ENCODE measurements at regions not wholly inside any gene's neighbourhood (a gene's known extent, or its start where the extent isn't known, plus 50 kb on each side); places are given as distances from the start of the nearest gene placed in this dataset.
"Not testable (repeated sequence)": the region's sequence is repeated elsewhere in the genome, so short reads cannot be mapped to it uniquely, and the experiment has no call there.

GRCh38 chr2:14454202-14454601 is 178.3 kb upstream of the LRATD1 start:
- Histone ChIP-seq H3K27ac (no peak overlapping the region), H3K4me3 (no peak overlapping the region), H3K9me3 (replicated peaks) (peaks cover 15% of the 10 kb centered on the region; the same call in 1 of the 2 replicates), H3K27me3 (replicated peaks) (no peaks in the 10 kb centered on the region), H3K4me1 (replicated peaks) (no peaks in the 10 kb centered on the region), H3K36me3 (no peaks in the 10 kb centered on the region)
- DNase-seq (ENCODE audit: low read depth in 1 of 2, low spot score in 2 of 2), result no peak

GRCh38 chr2:14459786-14460325 is 172.7 kb upstream of the LRATD1 start:
- no peak for DNase-seq (ENCODE audit: low read depth in 1 of 2, low spot score in 2 of 2)

GRCh38 chr2:14475994-14476393 is 156.5 kb upstream of the LRATD1 start:
- H3K4me3 ChIP-seq, result no peak overlapping the region
- H3K4me1 ChIP-seq (replicated peaks), result no peaks in the 10 kb centered on the region
- H3K27ac ChIP-seq, result no peak overlapping the region
- no peaks in the 10 kb centered on the region for H3K27me3 ChIP-seq (replicated peaks)
- no peaks in the 10 kb centered on the region for H3K36me3 ChIP-seq
- no peak for DNase-seq (ENCODE audit: low read depth in 1 of 2, low spot score in 2 of 2)
- peaks cover 4% of the 10 kb centered on the region; the same call in 1 of the 2 replicates for H3K9me3 ChIP-seq (replicated peaks)

More at GRCh38 chr2:14459786-14460325, 172.7 kb upstream of the LRATD1 start:
- Histone ChIP-seq H3K4me3 (no peak overlapping the region), H3K9me3 (replicated peaks) (peaks cover 20% of the 10 kb centered on the region), H3K27ac (no peak overlapping the region), H3K36me3 (no peaks in the 10 kb centered on the region), H3K4me1 (replicated peaks) (no peaks in the 10 kb centered on the region), H3K27me3 (replicated peaks) (no peaks in the 10 kb centered on the region)

GRCh38 chr2:14479486-14479885 is 153.0 kb upstream of the LRATD1 start:
- H3K36me3 ChIP-seq, result no peaks in the 10 kb centered on the region
- no peaks in the 10 kb centered on the region for H3K27me3 ChIP-seq (replicated peaks)

GRCh38 chr2:14480120-14480519 is 152.4 kb upstream of the LRATD1 start:
- peaks cover 4% of the 10 kb centered on the region; the same call in 1 of the 2 replicates for H3K9me3 ChIP-seq (replicated peaks)
- no peaks in the 10 kb centered on the region for H3K27me3 ChIP-seq (replicated peaks)
- no peak overlapping the region for H3K4me3 ChIP-seq
- no peak overlapping the region for H3K27ac ChIP-seq
- H3K36me3 ChIP-seq, result no peaks in the 10 kb centered on the region
- no peaks in the 10 kb centered on the region for H3K4me1 ChIP-seq (replicated peaks)
- no peak for DNase-seq (ENCODE audit: low read depth in 1 of 2, low spot score in 2 of 2)

More at GRCh38 chr2:14479486-14479885, 153.0 kb upstream of the LRATD1 start:
- Histone ChIP-seq H3K4me3 (no peak overlapping the region), H3K4me1 (replicated peaks) (no peaks in the 10 kb centered on the region), H3K27ac (no peak overlapping the region), H3K9me3 (replicated peaks) (peaks cover 4% of the 10 kb centered on the region; the same call in 1 of the 2 replicates)
- DNase-seq (ENCODE audit: low read depth in 1 of 2, low spot score in 2 of 2), result no peak

GRCh38 chr2:14480906-14481305 is 151.6 kb upstream of the LRATD1 start:
- Histone ChIP-seq H3K36me3 (no peaks in the 10 kb centered on the region), H3K4me3 (no peak overlapping the region), H3K4me1 (replicated peaks) (no peaks in the 10 kb centered on the region), H3K9me3 (replicated peaks) (peaks cover 4% of the 10 kb centered on the region; the same call in 1 of the 2 replicates), H3K27me3 (replicated peaks) (no peaks in the 10 kb centered on the region), H3K27ac (no peak overlapping the region)
- DNase-seq (ENCODE audit: low read depth in 1 of 2, low spot score in 2 of 2), result no peak

GRCh38 chr2:14492920-14493503 is 139.5 kb upstream of the LRATD1 start:
- Histone ChIP-seq H3K9me3 (replicated peaks) (peaks cover 6% of the 10 kb centered on the region; the same call in 1 of the 2 replicates), H3K27me3 (replicated peaks) (no peaks in the 10 kb centered on the region), H3K36me3 (no peaks in the 10 kb centered on the region), H3K4me1 (replicated peaks) (no peaks in the 10 kb centered on the region), H3K4me3 (no peak overlapping the region), H3K27ac (no peak overlapping the region)
- no peak for DNase-seq (ENCODE audit: low read depth in 1 of 2, low spot score in 2 of 2)

- Histone ChIP-seq H3K4me3 (no peak overlapping the region), H3K36me3 (no peaks in the 10 kb centered on the region), H3K27me3 (replicated peaks) (no peaks in the 10 kb centered on the region), H3K4me1 (replicated peaks) (no peaks in the 10 kb centered on the region), H3K27ac (no peak overlapping the region), H3K9me3 (replicated peaks) (peaks cover 6% of the 10 kb centered on the region; the same call in 1 of the 2 replicates)
- DNase-seq (ENCODE audit: low read depth in 1 of 2, low spot score in 2 of 2), result no peak
Measured at GRCh38 chr2:14494759-14495158, 137.8 kb upstream of the LRATD1 start.

GRCh38 chr2:14501061-14501460 is 131.5 kb upstream of the LRATD1 start:
- Histone ChIP-seq H3K4me1 (replicated peaks) (no peaks in the 10 kb centered on the region), H3K9me3 (replicated peaks) (no peaks in the 10 kb centered on the region), H3K27me3 (replicated peaks) (no peaks in the 10 kb centered on the region), H3K27ac (no peak overlapping the region), H3K36me3 (no peaks in the 10 kb centered on the region), H3K4me3 (no peak overlapping the region)
- no peak for DNase-seq (ENCODE audit: low read depth in 1 of 2, low spot score in 2 of 2)

GRCh38 chr2:14506955-14507354 is 125.6 kb upstream of the LRATD1 start:
- not testable (repeated sequence) for H3K36me3 ChIP-seq; DNase-seq (ENCODE audit: low read depth in 1 of 2, low spot score in 2 of 2); H3K27ac ChIP-seq; H3K9me3 ChIP-seq (replicated peaks); H3K27me3 ChIP-seq (replicated peaks); H3K4me1 ChIP-seq (replicated peaks); H3K4me3 ChIP-seq

GRCh38 chr2:14511541-14511940 is 121.0 kb upstream of the LRATD1 start:
- H3K36me3 ChIP-seq, result no peaks in the 10 kb centered on the region
- no peak for DNase-seq (ENCODE audit: low read depth in 1 of 2, low spot score in 2 of 2)
- H3K4me3 ChIP-seq, result no peak overlapping the region
- H3K9me3 ChIP-seq (replicated peaks), result no peaks in the 10 kb centered on the region; the same call in 1 of the 2 replicates
- no peak overlapping the region for H3K27ac ChIP-seq
- H3K27me3 ChIP-seq (replicated peaks), result no peaks in the 10 kb centered on the region
- no peaks in the 10 kb centered on the region for H3K4me1 ChIP-seq (replicated peaks)

GRCh38 chr2:14513903-14514302 is 118.6 kb upstream of the LRATD1 start:
- Histone ChIP-seq H3K27ac (no peak overlapping the region), H3K27me3 (replicated peaks) (no peaks in the 10 kb centered on the region), H3K36me3 (no peaks in the 10 kb centered on the region), H3K4me3 (no peak overlapping the region), H3K4me1 (replicated peaks) (no peaks in the 10 kb centered on the region), H3K9me3 (replicated peaks) (no peaks in the 10 kb centered on the region; the same call in 1 of the 2 replicates)
- no peak for DNase-seq (ENCODE audit: low read depth in 1 of 2, low spot score in 2 of 2)

GRCh38 chr2:14516844-14517243 is 115.7 kb upstream of the LRATD1 start:
- no peak for DNase-seq (ENCODE audit: low read depth in 1 of 2, low spot score in 2 of 2)
- no peaks in the 10 kb centered on the region for H3K36me3 ChIP-seq
- no peak overlapping the region for H3K27ac ChIP-seq
- no peaks in the 10 kb centered on the region for H3K4me1 ChIP-seq (replicated peaks)
- H3K9me3 ChIP-seq (replicated peaks), result peaks cover 2% of the 10 kb centered on the region
- no peaks in the 10 kb centered on the region for H3K27me3 ChIP-seq (replicated peaks)
- no peak overlapping the region for H3K4me3 ChIP-seq

- H3K27ac ChIP-seq, result no peak overlapping the region
- no peaks in the 10 kb centered on the region for H3K4me1 ChIP-seq (replicated peaks)
- H3K36me3 ChIP-seq, result no peaks in the 10 kb centered on the region
- no peaks in the 10 kb centered on the region for H3K27me3 ChIP-seq (replicated peaks)
- H3K9me3 ChIP-seq (replicated peaks), result peaks cover 3% of the 10 kb centered on the region; the same call in 1 of the 2 replicates
- H3K4me3 ChIP-seq, result no peak overlapping the region
- no peak for DNase-seq (ENCODE audit: low read depth in 1 of 2, low spot score in 2 of 2)
Measured at GRCh38 chr2:14517731-14518130, 114.8 kb upstream of the LRATD1 start.

All from SJSA1 (cell line).